HG02610 (cell line): ENCODE measurements at regions not wholly inside any gene's neighbourhood (a gene's known extent, or its start where the extent isn't known, plus 50 kb on each side); places are given as distances from the start of the nearest gene placed in this dataset.
"Not testable (repeated sequence)": the region's sequence is repeated elsewhere in the genome, so short reads cannot be mapped to it uniquely, and the experiment has no call there.

Experiments
- ATAC-seq: cut with Tn5 transposase; IDR thresholded peaks from one replicate; pipeline ENCODE4 v1.9.1; 2021; ENCODE audit warnings: mild to moderate bottlenecking, moderate library complexity; ENCODE audit not compliant: unreplicated experiment

GRCh38 chr10:42193588-42193987 is 444.8 kb downstream of the ZNF33B start:
- ATAC-seq = not testable (repeated sequence)

GRCh38 chr10:42192450-42192849 is 445.9 kb downstream of the ZNF33B start:
- not testable (repeated sequence) for ATAC-seq

- not testable (repeated sequence) for ATAC-seq
Observed at GRCh38 chr10:42187501-42188195, 450.7 kb downstream of the ZNF33B start.

GRCh38 chr10:42177793-42178689 is 460.3 kb downstream of the ZNF33B start:
- not testable (repeated sequence) for ATAC-seq

GRCh38 chr10:42177077-42177792 is 461.1 kb downstream of the ZNF33B start:
- no peak for ATAC-seq

- no peak for ATAC-seq
Observed at GRCh38 chr10:42150428-42151061, 487.8 kb downstream of the ZNF33B start.

- ATAC-seq = no peak
Observed at GRCh38 chr10:42149722-42150427, 488.5 kb downstream of the ZNF33B start.

GRCh38 chr10:42149027-42149700 is 489.2 kb downstream of the ZNF33B start:
- ATAC-seq = no peak

GRCh38 chr10:42146165-42146564 is 492.2 kb downstream of the ZNF33B start:
- ATAC-seq = not testable (repeated sequence)

GRCh38 chr10:42138023-42138422 is 500.3 kb downstream of the ZNF33B start:
- not testable (repeated sequence) for ATAC-seq

GRCh38 chr10:42113158-42113450 is 525.3 kb downstream of the ZNF33B start:
- ATAC-seq = no peak

GRCh38 chr10:42112331-42113157 is 525.8 kb downstream of the ZNF33B start:
- no peak for ATAC-seq

- ATAC-seq = no peak
Observed at GRCh38 chr10:42111661-42112330, 526.6 kb downstream of the ZNF33B start.

GRCh38 chr10:42111076-42111475 is 527.3 kb downstream of the ZNF33B start:
- no peak for ATAC-seq
